IPS DF 4.7 (cell line): ENCODE measurements at regions not wholly inside any gene's neighbourhood (a gene's known extent, or its start where the extent isn't known, plus 50 kb on each side); places are given as distances from the start of the nearest gene placed in this dataset.
A peak's percentile ranks its signal among the peaks of the same experiment; 100 is the strongest.
"Not testable (repeated sequence)": the region's sequence is repeated elsewhere in the genome, so short reads cannot be mapped to it uniquely, and the experiment has no call there.

Experiments
- DNase-seq: peaks from one replicate; pipeline ENCODE4 v3.0.0-alpha.2; 2013; ENCODE audit warnings: low spot score; ENCODE audit errors: extremely low read depth

DNA sequence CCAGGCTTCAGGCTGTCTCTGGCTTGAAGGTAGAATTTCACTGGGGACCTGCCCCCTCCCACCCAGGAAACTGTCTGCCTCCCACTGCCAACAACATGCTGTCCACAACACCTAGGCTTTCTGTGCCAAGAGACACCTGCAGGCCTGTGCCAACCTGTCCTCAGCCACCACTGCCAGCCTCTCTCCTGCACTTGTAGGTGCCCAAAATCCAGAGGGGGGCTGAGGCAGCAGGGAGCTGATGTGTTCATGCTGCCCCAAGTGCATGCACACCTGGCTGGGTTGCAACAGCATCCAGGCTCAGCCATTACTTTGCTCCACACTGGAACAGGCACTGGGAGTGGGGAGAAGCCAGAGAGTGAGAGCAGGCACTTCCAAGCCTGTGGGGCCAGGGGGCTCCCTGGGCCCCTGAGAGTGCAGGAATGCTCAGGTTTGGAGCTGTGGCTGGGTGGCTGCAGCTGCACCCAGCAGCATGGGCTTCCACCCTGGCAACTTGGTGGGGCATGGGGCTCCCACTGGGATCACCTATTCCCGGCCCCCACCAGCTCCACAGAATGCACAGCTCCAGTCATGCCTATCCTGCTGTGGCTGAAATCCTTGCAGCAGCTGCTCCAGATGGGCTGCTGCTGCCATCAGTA lies 218.1 kb upstream of the OBI1 start:
- no peak for DNase-seq

DNA sequence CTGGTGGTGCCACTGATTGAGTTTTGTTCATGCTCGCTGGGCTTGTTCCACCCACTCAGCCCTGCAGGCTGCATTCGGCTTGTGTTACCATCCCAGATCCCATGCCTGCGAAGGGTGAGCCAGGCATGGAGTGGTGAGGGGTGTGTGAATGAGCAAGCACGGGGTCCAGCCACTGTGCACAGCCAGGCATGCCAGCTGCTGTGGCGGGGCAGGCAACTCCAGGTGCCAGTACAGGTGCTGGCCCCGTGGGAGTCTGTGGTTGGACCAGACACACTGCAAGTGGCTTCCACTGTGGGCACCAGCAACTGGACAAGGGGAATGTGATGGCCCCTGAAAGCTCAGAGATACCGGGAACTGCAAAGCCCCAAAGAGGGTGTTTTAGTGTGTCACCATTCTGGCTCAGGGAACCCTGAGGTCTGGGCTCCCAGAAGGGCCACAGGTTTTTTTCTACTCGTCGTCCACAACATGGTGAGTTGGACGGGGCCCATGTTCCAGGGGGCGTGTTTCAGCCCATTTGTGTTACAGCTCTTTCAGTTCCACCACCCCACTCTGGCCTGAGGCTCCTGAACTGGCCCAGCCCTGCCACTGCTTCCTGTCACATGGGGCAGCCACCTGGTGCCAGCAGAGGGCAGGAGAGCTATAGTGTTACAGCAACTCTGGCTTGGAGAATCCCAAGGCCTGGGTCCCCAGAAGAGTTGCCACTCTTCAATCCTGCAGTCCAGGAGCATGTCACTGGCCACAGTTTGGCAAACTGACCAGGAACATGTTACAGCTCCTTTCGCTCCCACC lies 217.0 kb upstream of the OBI1 start:
- peak; percentile 19 for DNase-seq

DNA sequence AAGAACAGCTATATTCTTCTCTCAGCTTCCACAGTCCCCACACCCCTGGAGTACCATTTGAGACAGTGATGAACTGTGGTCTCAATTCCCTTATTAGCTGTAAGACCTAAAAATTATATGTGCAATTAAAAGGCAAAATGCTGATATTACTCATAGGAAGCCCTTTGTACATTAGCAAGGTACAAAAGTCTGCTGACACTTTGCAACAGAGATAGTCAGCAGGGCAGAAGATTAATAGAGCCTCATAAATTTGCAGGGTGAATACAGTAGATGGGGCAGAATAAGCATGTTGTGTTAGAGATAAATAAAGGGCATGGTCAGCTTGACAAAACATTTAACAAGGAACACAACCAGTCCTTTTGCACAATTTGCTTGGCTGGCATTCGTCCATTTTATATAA lies 210.0 kb upstream of the OBI1 start:
- no peak for DNase-seq

DNA sequence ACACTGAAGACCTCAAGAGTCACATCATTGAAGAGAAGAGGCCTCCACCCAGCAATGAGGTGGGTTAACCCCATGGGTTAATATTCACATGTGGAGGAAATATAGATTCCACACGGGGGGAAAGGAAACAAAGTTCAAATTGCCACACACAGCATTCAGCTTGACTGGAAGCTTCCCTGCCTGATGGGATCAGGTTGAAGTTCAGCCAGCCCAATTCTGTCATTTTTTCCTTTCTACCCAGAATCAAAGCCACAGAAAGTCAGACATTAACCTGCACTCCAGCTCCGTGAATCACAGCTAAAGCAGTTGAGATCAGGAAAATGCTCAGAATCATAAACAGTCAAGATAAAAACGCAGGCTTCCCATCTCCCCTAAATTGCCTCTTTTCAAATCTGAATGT lies 208.7 kb upstream of the OBI1 start:
- DNase-seq: no peak

DNA sequence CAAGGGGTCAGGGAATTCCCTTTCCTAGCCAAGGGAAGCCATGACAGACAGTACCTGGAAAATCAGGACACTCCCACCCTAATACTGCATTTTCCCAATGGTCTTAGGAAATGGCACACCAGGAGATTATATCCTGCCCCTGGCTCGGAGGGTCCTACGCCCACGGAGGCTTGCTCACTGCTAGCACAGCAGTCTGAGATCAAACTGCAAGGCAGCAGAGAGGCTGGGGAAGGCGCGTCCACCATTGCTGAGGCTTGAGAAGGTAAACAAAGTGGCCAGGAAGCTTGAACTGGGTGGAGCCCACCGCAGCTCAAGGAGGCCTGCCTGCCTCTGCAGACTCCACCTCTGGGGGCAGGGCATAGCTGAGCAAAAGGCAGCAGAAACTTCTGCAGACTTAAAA lies 207.1 kb upstream of the OBI1 start:
- not testable (repeated sequence) for DNase-seq

DNA sequence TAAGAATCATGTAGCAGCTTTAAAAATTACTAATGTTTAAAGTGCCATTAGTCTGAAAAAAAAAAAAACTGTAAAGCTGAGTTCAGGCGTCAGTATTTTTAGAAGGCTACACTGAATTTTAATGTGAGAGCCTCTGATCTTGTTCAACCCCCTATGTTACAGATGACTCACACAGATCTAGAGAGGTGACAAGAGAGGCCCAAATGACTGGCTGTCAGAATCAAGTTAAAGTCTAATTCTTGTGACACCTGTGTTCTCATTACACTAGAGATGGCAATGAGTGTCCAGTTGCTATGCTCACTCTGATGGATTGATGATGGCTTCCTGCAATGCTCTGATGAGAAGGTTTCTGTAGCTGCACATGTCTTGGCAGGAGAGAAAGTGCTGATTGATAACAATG lies 203.5 kb upstream of the OBI1 start:
- no peak for DNase-seq

DNA sequence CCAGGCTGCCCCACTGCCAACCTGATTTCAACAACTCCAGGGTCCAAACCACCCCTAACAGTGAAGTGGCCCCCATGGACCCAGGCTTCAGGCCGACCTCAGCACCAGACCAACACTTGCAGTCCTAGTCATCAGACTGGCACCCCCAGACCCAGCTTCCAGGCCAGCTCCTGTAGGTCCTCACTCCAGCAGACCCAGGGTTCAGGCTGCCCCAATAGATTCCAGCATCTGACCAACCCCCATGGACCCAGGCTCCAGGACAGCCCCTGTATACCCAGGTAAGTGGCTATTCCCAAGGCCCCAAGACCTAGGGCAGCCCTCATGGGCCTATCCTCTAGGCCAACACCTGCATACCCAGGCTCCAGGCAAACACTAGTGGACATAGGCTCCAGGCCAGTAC lies 193.8 kb upstream of the OBI1 start:
- DNase-seq: no peak

DNA sequence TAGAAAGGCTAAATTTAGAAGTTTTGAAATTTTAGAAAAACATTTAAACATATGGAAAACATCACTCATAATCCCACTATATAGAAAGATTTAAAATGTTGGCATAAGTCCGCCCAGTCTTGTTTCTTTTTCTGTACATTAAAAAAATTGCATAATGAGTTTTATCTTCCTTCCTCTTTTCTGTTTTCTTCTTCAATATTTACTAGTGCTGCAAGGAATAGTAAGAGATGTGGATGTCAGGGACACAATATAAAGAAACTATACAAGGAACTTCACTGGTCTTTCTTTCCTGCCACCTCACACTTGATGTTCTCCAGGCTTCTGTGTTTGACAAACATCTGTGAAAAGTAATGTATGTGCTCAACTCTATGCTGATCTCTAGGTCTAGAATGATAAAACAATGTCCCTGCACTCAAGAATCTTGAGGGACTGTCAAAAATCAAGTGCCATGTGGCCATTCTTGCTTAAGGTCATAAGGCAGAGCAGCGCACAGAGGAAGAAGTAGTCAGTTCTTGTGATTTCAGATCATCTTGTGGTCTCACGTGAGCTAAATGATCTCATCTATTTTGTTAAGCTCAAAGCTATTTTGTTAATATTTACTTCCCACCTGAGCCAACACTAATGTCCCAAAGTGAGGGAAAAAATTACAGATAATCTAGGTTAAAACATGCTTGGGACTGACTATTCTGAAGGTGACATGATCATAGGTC lies 186.9 kb upstream of the OBI1 start:
- no peak for DNase-seq

DNA sequence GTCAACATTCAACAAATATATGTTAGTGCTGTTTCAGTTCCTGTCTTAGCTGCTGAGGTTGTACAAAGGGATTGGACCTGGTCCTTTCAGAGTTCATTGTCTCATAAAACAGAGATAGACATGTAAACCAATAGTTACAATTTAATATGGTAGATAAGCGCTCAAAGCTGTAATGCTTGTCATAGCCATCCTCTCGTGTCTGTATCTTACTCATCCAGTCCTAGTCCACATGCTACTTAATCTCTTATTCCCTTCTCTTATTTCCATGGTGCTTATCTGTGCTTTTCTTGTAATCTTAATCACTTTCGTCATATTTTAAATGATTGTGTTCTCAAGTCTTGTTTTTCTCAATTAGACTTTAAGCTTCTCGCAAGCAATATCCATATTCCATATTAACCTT lies 185.2 kb upstream of the OBI1 start:
- DNase-seq: no peak

DNA sequence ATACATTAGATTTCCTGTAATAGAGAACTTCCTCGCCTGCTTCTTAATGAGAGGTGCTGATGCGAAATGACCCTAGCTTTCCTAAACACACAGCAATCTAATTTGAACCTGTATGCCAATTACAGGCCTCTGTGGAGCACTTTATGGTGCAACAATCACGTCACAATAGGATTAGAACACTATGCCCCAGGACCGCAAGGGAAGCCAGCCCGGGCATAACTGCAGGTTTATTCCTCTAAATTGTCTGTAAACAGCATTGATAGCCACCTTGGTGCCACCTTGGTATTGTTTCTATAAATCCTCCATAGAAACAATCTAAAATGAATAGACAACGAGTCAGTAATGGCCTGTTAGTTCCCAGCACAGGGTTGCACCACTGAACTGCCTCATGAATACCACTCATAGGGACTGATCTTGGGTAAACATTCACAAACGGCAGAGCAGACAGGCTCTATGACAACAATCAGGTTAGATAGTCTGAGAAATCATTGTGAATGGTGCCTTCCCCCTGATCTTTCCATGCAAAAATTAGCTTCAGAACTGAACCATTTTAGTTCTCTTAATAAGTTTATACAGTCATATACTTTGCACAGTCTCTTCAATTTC lies 182.5 kb upstream of the OBI1 start:
- DNase-seq: no peak

DNA sequence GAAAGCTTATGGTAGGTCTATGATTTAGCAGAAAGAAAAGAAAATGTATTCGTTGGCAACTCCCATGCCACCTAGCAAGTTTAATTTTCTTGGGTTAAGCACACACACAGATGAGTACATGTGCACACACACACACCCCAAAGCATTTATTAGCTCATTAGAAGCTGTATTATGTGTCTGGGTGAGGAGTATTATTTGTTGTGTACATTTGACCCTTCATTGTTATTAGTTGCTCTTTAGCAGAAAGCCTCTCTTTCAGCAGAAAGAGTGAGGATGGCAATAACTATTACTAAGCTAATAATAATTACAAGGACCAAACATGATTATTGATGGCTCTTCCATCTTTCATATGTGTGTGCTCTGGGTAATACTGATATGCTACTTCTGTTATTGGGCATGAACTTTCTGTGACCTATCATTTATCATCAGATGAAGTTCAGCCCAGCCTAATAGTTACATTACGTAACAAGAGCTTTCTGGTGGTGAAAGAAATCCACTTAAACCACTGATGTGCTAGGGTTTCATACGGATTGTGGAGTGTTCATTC lies 177.4 kb upstream of the OBI1 start:
- DNase-seq: no peak

DNA sequence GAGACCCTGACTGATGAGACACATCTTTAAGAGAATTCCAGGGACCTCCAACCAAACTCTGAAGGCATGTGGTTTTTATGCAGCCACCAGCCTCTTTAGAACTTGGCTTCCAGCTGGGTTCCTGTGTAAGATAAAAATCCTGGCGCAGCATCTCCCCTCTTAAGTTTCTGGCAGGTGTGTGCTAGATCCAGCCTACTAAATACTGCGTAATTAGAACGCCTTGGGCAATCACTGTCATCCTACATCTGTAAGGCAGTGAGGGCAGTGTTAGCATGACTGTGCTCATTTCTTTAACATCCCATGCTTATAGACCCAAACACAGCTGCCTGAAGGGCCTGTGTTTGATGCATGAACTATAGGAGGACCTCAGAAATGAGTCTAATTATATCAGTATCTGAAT lies 173.5 kb upstream of the OBI1 start:
- no peak for DNase-seq

DNA sequence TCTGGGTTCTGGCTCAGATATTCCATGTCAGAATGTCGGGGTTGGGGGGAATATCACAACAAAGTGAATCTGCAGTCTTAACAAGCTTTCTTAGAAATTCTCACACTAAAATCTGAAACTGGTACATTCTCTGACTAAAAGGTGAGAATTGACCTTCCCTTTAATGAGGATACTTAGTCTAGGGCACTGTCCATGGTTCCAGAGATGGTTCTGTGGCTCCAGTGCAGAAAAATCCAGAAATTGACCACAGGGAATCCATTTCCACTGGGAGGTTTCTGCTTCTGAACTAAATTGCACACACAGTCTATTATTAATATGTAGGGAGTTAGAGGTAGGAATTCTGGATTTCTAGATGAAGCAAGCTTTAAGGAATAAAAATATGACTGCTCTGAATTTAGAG lies 171.6 kb upstream of the OBI1 start:
- no peak for DNase-seq

DNA sequence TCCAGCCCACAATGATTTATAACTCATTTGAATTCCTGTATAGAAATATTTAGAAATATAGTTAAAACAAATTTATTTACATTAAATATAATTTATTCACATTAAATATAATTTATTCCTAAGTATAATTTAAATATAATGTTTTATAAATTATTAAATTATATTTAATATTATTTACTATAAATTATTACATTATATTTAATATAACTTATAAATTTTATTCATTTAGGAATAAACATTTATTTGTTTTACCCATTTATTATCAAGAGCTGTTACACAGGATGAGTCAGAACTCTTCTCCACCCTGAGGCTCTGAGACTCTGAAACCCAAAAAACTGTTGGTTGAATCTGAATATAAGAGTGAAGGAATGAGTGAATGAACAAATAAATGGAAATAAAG lies 170.9 kb upstream of the OBI1 start:
- DNase-seq: no peak

DNA sequence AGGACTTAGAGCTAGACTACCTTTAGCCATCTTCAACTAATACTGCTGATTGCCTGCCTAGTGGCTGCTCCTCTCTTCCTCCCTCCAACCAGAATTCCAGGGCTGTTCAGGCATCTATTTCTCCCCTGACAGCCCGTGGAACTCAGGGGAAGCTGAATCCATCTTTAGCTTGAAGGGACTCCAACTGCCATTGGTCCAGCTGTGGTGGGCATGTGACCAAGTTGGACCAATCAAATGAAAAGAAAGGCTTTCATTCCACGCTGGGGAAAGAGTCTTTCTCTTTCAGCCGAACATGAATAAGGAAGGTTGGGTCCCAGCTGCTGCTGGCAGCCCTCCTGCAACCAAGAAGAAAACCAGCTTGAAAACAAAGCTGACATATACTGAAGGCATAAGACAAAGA lies 168.5 kb upstream of the OBI1 start:
- DNase-seq: no peak

DNA sequence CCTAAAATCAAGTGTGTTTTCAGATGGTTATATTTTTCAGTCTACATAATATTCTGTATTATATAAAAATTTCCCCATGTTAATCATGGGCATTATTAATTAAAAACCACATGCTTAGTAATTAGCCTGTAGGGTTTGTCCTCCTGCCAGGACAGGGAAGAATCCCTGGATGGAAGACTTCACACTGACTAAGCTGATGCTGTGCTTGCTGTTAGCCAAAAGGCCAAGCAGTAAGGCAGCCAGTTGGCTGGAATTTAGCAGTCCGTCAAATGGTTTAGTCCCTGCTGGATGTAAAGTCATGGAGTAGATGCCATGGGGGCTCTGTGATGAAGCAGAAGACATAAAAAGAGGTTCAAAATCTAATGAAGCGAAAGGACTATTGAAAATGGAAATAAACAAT lies 168.0 kb upstream of the OBI1 start:
- no peak for DNase-seq

DNA sequence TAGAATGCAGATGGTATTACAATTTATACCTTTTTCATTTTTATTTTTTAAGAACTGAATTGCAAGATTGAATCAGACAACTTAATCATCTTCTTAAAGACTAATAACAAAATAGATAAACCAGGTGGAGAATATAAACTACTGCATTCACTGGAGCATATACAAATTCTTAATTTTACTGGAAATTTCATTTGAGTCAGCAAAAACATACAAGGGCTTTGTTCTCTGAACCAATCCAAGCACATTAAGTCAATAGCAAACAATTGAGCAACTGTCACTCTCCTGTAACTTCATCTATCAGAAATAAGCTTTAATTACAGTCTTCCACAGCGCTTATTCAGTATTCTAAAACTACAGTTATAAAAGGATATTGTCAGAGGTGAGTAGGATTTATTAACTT lies 167.4 kb upstream of the OBI1 start:
- no peak for DNase-seq

DNA sequence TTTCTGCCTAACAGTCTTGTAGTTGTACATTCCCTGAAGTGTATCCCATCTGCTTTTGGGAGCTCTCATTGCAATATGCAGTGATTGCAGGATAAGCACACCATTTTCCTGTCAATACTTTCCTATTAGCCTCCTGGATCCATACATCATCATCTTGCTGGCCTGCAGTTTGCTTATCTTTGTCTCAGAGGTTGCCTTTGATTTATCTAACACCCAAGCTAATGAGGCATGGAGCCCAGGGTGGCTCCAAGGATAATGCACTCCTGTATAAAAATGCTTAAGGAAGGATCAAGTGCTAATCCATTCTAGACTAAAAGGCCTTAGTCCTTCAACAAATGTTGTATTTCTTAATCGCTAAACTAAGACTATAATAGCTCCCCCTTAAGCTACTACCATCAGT lies 161.6 kb upstream of the OBI1 start:
- no peak for DNase-seq

DNA sequence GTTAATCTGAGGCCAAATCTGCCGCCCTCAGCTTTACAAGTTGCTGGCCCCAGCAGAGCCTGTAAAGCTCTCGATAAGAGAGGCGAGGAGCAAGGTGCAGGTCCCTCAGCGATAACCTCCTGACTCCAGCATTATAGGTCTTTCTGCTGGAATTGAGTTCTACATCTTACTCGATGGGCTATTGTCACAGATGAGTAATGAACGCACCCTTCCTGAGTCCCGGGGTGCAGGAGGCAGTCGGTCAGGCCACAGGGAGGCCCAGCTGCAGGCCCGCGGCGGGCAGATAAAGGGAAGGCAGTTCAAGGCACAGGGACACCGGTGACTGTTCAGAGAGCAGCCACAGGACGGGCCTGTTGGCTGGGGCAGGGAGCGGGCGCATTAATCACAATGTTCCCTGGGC lies 157.6 kb upstream of the OBI1 start:
- DNase-seq: no peak

DNA sequence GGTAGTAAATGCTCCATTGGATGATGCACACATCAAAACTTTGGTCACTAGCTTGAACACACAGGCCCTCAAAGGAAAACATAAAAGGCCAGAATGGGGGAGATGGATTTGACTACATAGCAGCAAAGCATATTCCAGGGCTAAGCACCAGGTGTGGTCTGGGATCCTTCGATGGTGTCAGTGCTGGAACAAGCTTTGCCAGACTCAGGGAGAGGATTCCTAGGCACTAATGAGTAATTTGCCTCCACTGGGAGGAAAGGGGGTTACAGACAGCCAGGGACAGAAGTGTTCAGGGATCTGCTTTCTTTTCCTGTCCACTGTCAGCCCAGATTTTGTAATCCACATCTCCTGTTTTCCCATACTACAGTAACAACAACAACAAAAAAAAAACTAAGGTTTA lies 157.2 kb upstream of the OBI1 start:
- DNase-seq: no peak

DNA sequence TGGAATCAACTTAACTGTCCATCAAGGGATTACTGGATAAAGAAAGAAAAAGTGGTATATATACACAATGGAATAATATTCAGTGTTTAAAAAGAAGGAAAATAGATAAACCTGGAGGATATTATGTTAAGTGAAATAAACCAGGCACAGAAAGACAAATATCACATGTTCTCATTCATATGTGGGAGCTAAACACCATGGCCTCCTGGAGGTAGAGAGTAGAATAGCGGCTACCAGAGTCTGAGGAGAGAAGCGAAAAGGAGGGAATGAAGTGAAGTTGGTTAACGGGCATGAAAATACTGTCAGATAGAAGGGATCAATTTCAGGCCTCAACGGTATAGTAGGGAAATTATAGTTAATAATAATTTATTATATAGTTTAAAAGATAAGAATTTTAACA lies 147.5 kb upstream of the OBI1 start:
- DNase-seq: no peak

DNA sequence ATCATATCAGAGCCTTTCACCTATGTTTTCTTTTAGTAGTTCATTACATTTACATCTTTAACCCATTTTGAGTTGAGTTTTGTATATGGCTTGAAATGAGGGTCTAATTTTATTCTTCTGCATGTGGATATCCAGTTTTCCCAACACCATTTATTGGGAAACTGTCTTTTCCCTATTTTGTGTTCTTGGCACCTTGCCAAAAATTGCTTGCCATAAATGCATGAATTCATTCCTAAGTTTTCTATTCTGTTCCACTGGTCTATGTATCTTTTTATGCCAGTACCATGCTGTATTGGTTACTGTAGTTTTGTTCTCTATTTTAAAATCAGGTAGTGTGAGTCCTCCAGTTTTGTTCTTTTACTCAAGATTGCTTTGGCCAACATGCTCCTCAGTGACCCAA lies 144.0 kb upstream of the OBI1 start:
- DNase-seq: no peak
